Common myeloid progenitor, CD34-positive (primary cell): ENCODE measurements at regions not wholly inside any gene's neighbourhood (a gene's known extent, or its start where the extent isn't known, plus 50 kb on each side); places are given as distances from the start of the nearest gene placed in this dataset.

Experiments used
- CTCF ChIA-PET: fragments of 350-600 bp; sonication (Branson Sonifier 250); formaldehyde crosslinking; loops from one replicate; lab custom pipeline; 2021; ENCODE audit warnings: antibody characterized with exemption; lab: Charles Lee
- POLR2A ChIA-PET: fragments of 350-600 bp; sonication (Branson Sonifier 250); formaldehyde crosslinking; loops from one replicate; lab custom pipeline; 2021; ENCODE audit warnings: antibody characterized with exemption; lab: Charles Lee
- DNase-seq, 3 donors: peaks; one replicate each; pipeline versions ENCODE4 v3.0.0 to v3.0.0-alpha.2; 2013
- H3K27ac ChIP-seq, 2 experiments: 1 replicate in 1 of 2; 2 replicates in 1 of 2; pipeline ENCODE4 v1.7.0; 2013; ENCODE audit warnings: inconsistent platforms in 2 of 2, low read length in 2 of 2, mild to moderate bottlenecking in 2 of 2, low read depth in 1 of 2, moderate library complexity in 1 of 2; ENCODE audit not compliant: severe bottlenecking in 2 of 2, insufficient read depth in 1 of 2, poor library complexity in 1 of 2
- H3K27me3 ChIP-seq, 5 experiments: replicated peaks in 2 of 5; 1 replicate in 3 of 5; 2 replicates in 2 of 5; pipeline versions ENCODE4 v1.6.1 to v1.7.0; 2013; ENCODE audit warnings: low read length in 4 of 5, mild to moderate bottlenecking in 2 of 5, moderate library complexity in 2 of 5, inconsistent platforms in 1 of 5; ENCODE audit not compliant: insufficient read depth in 5 of 5, control insufficient read depth in 4 of 5
- H3K36me3 ChIP-seq, 4 experiments: 1 replicate in 2 of 4; 2 replicates in 2 of 4; pipeline versions ENCODE4 v1.6.1 to v1.7.0; 2013; ENCODE audit warnings: low read length in 3 of 4, control low read depth in 1 of 4, mild to moderate bottlenecking in 1 of 4; ENCODE audit not compliant: control insufficient read depth in 4 of 4, insufficient read depth in 4 of 4
- H3K4me1 ChIP-seq, 4 experiments: 1 replicate in 3 of 4; 2 replicates in 1 of 4; pipeline versions ENCODE4 v1.6.1 to v1.7.1; 2013; ENCODE audit warnings: low read length in 3 of 4, mild to moderate bottlenecking in 3 of 4, control low read depth in 1 of 4, inconsistent platforms in 1 of 4, moderate library complexity in 1 of 4; ENCODE audit not compliant: control insufficient read depth in 4 of 4, insufficient read depth in 4 of 4; ENCODE audit errors: control extremely low read depth in 1 of 4
- H3K4me3 ChIP-seq, 7 experiments: 1 replicate in 4 of 7; 2 replicates in 3 of 7; pipeline versions ENCODE4 v1.5.1 to v1.7.0; 2013; ENCODE audit warnings: mild to moderate bottlenecking in 7 of 7, low read length in 6 of 7, moderate library complexity in 6 of 7, inconsistent platforms in 2 of 7, low read depth in 2 of 7, control low read depth in 1 of 7; ENCODE audit not compliant: insufficient read depth in 4 of 7, control insufficient read depth in 1 of 7; ENCODE audit errors: extremely low read depth in 1 of 7
- H3K9me3 ChIP-seq, 5 experiments: 1 replicate in 4 of 5; 2 replicates in 1 of 5; pipeline versions ENCODE4 v1.6.1 to v1.7.1; 2013; ENCODE audit warnings: low read length in 4 of 5, mild to moderate bottlenecking in 2 of 5, inconsistent platforms in 1 of 5, low read depth in 1 of 5, moderate library complexity in 1 of 5; ENCODE audit not compliant: control insufficient read depth in 4 of 5, insufficient read depth in 2 of 5; ENCODE audit errors: control extremely low read depth in 1 of 5
- WGBS: methylation state at CpG from one replicate; pipeline ENCODE4 v1.1.5; 2013; ENCODE audit not compliant: insufficient coverage; 5-methylcytosine and 5-hydroxymethylcytosine counted together

DNA sequence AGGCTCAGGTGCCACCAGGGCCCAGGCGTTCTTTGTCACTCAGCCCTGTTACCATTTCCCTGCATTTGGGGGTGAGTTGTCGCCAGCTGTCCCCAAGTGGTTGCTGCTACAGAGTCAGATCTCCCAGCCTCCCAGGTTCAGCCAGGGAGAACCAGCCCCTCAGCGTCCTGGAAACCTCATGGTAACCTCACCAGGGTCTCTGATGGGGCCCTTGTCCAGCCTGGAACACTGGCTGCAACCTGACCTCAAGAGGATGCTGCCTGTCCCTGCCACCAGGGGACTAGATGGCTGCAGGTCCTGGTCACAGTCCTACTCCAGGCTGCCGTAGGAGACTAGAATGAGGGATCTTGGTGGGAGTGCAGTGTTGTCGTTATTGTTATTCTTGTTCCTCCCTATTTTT, 228.3 kb upstream of the PDE10A start:
- DNase-seq = no peak
- ChIA-PET CTCF (interaction anchor here (1.2 to 2.8 kb wide), 5 partner anchors 72 to 215 kb away, joined by 3 to 12 read pairs (median 4); no protein-coding TSS in a partner anchor), POLR2A (no interaction called here)
- 88% methylated on average over 3 of the region's 5 CpGs for WGBS
- Histone ChIP-seq H3K9me3 (peaks cover 0 to 4% (median 0%) of the 10 kb centered on the region in 5 experiments), H3K4me3 (no peak overlapping the region), H3K27ac (no peak overlapping the region), H3K36me3 (no peaks in the 10 kb centered on the region), H3K4me1 (no peaks in the 10 kb centered on the region), H3K27me3 (peaks cover 0 to 33% (median 6%) of the 10 kb centered on the region in 5 experiments)

DNA sequence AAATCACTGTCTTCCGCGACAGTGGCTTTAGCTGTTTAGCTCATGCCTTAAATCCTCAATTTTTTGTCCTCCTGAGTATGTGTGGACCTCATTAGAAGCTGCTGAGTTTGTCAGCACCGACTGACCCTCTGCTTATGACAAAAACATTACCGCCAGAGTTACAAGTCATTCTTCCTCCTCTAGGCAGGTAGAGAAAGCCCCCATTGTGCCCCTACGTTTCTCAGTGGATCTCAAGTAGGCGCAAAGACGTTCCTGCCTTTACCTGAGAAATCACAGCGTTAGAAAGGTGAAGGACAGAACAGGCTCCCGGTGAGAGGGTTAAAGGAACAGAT, 227.3 kb upstream of the PDE10A start:
- CTCF ChIA-PET = interaction anchor here (1.4 to 2.8 kb wide), 6 partner anchors 203 to 222 kb away, joined by 4 to 12 read pairs (median 4); no protein-coding TSS in a partner anchor
- H3K27me3 ChIP-seq = peaks cover 0 to 33% (median 6%) of the 10 kb centered on the region in 5 experiments
- POLR2A ChIA-PET = no interaction called here
- no peak overlapping the region for H3K4me3 ChIP-seq
- no peaks in the 10 kb centered on the region for H3K36me3 ChIP-seq
- 40% methylated on average over 8 of the region's 9 CpGs for WGBS
- peaks cover 0 to 4% (median 0%) of the 10 kb centered on the region in 5 experiments for H3K9me3 ChIP-seq
- no peak for DNase-seq
- H3K4me1 ChIP-seq = no peaks in the 10 kb centered on the region
- H3K27ac ChIP-seq = no peak overlapping the region

DNA sequence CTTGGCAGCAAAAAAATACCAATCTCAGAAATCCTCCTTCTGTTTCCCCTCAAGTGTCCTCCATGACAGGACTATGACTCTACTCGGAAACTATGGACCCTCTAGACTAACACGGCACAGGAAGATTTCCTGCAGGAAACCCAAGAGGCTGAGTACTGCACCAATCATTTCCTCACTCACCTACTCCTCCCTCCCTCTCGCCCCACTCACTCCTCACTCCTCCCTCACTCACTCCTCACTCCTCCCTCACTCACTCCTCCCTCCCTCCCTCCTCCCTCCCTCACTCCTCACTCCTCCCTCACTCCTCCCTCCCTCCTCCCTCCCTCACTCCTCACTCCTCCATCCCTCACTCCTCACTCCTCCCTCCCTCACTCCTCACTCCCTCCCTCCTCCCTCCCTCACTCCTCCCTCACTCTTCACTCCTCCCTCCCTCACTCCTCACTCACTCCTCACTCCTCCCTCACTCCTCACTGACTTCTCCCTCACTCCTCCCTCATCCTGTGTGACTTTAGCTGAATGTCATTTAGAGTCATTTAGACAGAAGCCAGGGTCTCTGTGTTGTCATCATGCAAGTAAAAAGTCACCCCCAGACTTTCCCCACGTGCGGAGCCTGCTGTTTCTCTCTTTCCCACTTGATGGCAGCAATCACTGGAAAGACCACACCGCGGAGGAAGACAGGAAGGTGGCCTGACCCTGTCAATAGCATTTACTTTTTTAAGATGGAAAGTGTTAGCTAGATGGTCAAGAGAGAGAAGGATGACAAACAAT, 226.8 kb upstream of the PDE10A start:
- H3K27ac ChIP-seq = no peak overlapping the region
- ChIA-PET CTCF (interaction anchor here (0.6 to 2.8 kb wide), 7 partner anchors 203 to 222 kb away, joined by 3 to 12 read pairs (median 4); no protein-coding TSS in a partner anchor), POLR2A (no interaction called here)
- H3K4me1 ChIP-seq = peaks cover 0 to 4% (median 0%) of the 10 kb centered on the region in 4 experiments
- H3K36me3 ChIP-seq = no peaks in the 10 kb centered on the region
- 7% methylated on average over 5 of the region's 7 CpGs for WGBS
- peak; percentile 17 to 45 (median 33) for DNase-seq
- H3K27me3 ChIP-seq = peaks cover 0 to 33% (median 6%) of the 10 kb centered on the region in 5 experiments
- no peak overlapping the region for H3K4me3 ChIP-seq
- peaks cover 0 to 4% (median 0%) of the 10 kb centered on the region in 5 experiments for H3K9me3 ChIP-seq

DNA sequence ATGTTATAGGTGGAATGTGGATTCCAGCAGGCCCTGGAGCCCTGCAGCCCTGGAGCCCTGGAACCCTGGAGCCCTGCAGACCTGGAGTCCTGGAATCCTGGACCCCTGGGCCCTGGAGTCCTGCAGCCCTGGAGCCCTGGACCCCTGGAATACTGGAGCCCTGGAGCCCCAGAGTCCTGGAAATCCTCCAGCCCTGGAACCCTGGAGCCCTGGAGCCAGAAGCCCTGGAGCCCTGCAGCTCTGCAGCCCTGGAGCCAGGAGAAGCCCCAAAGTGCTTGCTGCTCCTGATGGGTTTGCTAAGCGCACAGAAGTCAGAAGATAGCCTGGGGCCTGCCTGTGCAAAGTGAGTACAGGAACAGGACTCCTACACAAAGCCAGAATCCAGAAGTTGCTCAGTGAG, 223.1 kb upstream of the PDE10A start:
- CTCF ChIA-PET = interaction anchor here (1.0 to 4.1 kb wide), 5 partner anchors 85 to 264 kb away, joined by 4 to 46 read pairs (median 5); no protein-coding TSS in a partner anchor
- Histone ChIP-seq H3K9me3 (peaks cover 0 to 4% (median 0%) of the 10 kb centered on the region in 5 experiments), H3K27ac (no peak overlapping the region), H3K27me3 (peaks cover 0 to 22% (median 2%) of the 10 kb centered on the region in 5 experiments), H3K36me3 (no peaks in the 10 kb centered on the region), H3K4me3 (no peak overlapping the region), H3K4me1 (peaks cover 0 to 4% (median 0%) of the 10 kb centered on the region in 4 experiments)
- POLR2A ChIA-PET = no interaction called here
- DNase-seq = no peak
- WGBS = 100% methylated on average over 1 of the region's 1 CpG

DNA sequence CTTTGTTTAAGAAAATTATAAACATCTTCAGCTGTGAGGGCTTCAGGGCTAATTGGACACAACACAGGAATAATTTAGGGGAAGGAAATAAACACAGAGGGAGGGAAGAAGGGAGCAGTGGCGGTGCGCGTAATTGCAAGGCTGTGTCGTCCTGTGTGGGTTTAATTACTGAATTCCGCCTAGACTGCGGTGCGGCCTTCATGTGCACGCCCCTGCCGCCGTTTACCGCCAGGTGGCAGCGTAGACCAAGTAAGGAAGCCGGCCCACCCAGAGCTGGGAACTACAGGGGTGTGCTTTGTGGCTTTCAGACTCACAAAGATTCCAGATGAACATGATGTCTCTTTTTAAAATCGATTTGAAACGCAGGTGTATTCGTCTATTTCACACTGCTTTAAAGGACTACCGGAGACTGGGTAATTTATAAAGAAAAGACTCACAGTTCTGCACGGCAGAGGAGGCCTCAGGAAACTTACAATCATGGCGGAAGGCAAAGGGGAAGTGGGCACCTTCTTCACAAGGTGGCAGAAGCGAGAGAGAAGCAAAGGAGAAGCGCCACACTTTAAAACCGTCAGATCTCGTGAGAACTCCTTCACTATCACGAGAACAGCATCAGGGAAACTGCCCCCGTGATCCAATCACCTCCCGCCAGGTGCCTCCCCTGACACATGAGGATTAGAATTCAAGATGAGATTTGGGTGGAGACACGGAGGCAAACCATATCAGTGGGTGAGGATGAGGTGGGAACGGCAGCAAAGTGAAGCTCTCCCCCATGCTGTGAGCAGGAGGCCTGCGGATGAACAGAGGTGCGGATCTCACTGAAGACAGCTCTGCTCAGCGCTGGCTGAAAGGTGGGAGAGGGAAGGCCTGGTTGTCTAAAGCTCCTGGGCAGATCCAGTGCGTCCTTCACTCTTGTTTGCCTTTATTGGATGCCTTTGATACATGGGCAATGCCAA, 222.0 kb upstream of the PDE10A start:
- Histone ChIP-seq H3K4me3 (peak overlapping the region in 2 of 7 experiments; percentile 2 to 43), H3K27me3 (peaks cover 0 to 15% (median 3%) of the 10 kb centered on the region in 5 experiments), H3K4me1 (peaks cover 0 to 4% (median 0%) of the 10 kb centered on the region in 4 experiments), H3K27ac (no peak overlapping the region), H3K9me3 (peaks cover 0 to 4% (median 0%) of the 10 kb centered on the region in 5 experiments), H3K36me3 (no peaks in the 10 kb centered on the region)
- POLR2A ChIA-PET = no interaction called here
- DNase-seq = peak; percentile 81 to 89 (median 89)
- CTCF ChIA-PET = interaction anchor here (0.7 to 4.1 kb wide), 7 partner anchors 11 to 265 kb away, joined by 3 to 46 read pairs (median 4); no protein-coding TSS in a partner anchor
- WGBS = 30% methylated on average over 24 of the region's 32 CpGs

DNA sequence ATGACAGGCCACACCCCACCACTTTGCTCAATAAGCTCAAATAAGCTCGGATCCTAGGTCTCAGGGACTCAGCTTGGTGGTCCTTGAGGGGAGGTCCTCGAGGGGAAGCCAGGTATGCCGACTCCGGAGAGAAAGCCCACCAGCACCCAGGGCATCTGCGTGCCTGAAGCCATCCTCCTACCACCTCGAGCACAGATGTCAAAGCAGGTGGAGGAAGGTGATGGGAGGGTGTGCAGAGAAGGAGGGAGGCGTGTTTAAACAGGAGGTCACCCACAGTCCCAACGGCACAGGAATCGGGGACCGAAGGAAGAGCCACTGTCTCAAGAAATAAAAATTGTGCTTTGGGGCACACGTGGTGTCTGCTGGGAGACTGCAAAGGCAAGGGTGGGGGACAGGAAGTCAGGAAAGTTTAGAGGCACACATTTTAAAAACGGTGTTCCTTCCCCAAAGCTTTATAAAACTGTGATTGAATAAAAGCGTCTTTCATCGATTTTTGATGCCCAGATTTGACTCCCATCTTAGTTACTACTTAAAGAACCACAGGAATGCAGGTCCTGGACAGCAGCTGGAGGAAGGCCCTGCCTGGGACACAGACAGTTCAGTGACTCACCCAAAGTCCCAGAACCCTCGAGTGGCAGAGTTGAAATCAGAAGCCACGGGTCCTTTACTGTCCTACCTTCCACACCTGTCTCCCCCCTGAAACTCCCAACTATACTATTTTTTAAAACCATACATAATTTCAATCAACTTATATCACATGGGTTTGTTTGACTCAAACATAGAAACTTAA, 221.0 kb upstream of the PDE10A start:
- WGBS = 80% methylated on average over 13 of the region's 16 CpGs
- ChIA-PET CTCF (interaction anchor here (0.7 to 4.1 kb wide), 7 partner anchors 8 to 222 kb away, joined by 3 to 46 read pairs (median 3); no protein-coding TSS in a partner anchor), POLR2A (no interaction called here)
- Histone ChIP-seq H3K4me3 (no peak overlapping the region), H3K36me3 (no peaks in the 10 kb centered on the region), H3K4me1 (peaks cover 0 to 4% (median 0%) of the 10 kb centered on the region in 4 experiments), H3K27me3 (peaks cover 0 to 14% (median 3%) of the 10 kb centered on the region in 5 experiments), H3K27ac (no peak overlapping the region), H3K9me3 (peaks cover 0 to 4% (median 0%) of the 10 kb centered on the region in 5 experiments)
- no peak for DNase-seq
